Activated naive CD4-positive, alpha-beta T cell treated with anti-CD3 and anti-CD28 coated beads for 36 hours (primary cell): ENCODE measurements at regions not wholly inside any gene's neighbourhood (a gene's known extent, or its start where the extent isn't known, plus 50 kb on each side); places are given as distances from the start of the nearest gene placed in this dataset.

Source experiments
- CTCF ChIA-PET: fragments of 350-600 bp; sonication (Branson Sonifier 250); formaldehyde crosslinking; loops from one replicate; lab custom pipeline; 2021; ENCODE audit warnings: antibody characterized with exemption; lab: Charles Lee
- DNase-seq: peaks from one replicate; pipeline ENCODE4 v3.0.0-alpha.2; 2020
- H3K27ac Mint-ChIP-seq: one replicate; pipeline ENCODE4 v1.8.0; 2021; ENCODE audit warnings: mild to moderate bottlenecking, mixed read lengths
- H3K27me3 Mint-ChIP-seq: one replicate; pipeline ENCODE4 v1.8.0; 2021; ENCODE audit warnings: low read depth, mixed read lengths
- H3K36me3 Mint-ChIP-seq: one replicate; pipeline ENCODE4 v1.8.0; 2021; ENCODE audit warnings: low read depth, mixed read lengths
- H3K4me1 Mint-ChIP-seq: one replicate; pipeline ENCODE4 v1.8.0; 2021; ENCODE audit warnings: low read depth, mixed read lengths
- H3K4me3 Mint-ChIP-seq: one replicate; pipeline ENCODE4 v1.8.0; 2021; ENCODE audit warnings: mild to moderate bottlenecking, moderate library complexity, mixed read lengths
- H3K9me3 Mint-ChIP-seq: one replicate; pipeline ENCODE4 v1.8.0; 2021; ENCODE audit warnings: mixed read lengths
- intact Hi-C: fragments of 100-400 bp; cut with micrococcal nuclease; formaldehyde crosslinking; loops from one replicate; pipeline ENCODE4 v1.15.1; 2023

DNA sequence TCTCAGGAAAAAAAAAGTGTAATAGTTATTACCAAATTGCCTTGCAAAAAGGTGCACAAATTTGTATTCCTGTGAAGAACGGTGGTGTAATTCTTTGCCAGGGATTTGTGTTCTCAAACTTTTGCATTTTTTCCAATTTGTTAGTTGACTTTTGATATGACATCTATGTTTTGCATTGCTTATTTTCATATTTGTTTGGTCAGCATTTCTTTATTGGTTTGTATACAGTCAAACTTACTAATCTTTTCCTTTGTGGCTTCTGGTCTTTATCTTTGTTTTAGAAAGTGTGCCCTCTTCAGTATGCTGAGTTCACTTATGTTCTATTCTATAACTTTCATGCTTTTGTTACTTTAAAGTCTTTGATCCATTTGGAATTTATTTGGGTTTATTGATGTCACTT is 226.2 kb upstream of the ZFHX3 start:
- H3K9me3 Mint-ChIP-seq = peaks cover 1% of the 10 kb centered on the region
- H3K4me1 Mint-ChIP-seq = no peaks in the 10 kb centered on the region
- intact Hi-C loops = no loop called here
- H3K27ac Mint-ChIP-seq = no peak overlapping the region
- no peaks in the 10 kb centered on the region for H3K36me3 Mint-ChIP-seq
- CTCF ChIA-PET = no interaction called here
- no peak overlapping the region for H3K4me3 Mint-ChIP-seq
- H3K27me3 Mint-ChIP-seq = no peaks in the 10 kb centered on the region
- DNase-seq = no peak

DNA sequence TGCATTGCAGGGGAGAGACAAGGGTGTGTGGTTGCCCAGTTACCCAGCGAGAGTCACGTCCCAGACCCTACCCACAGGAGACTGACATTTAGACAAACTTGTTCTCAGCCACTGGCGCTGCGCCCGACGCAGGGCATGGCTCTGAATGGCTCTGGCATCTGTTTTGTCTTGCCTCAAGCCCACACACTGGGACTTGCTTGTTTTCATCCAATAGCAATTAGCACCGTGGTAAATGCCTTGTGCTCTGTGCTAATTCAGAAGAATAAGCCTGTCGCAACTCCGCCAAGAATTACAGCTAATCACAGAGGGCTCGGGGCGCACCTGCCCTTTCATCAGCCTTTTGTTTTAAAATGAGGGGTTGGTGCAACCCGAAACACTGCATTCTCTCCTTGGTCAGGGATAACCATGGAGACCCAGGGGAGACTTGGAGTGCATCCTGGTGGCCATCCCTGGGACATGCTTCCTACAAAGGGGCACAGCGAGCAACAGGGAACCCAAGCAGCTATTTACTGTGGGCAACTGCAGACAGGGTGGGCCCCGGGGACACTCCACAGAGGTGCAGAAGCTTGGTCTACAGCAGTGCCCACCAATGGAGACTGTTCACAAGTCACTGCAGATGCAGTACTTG is 220.6 kb upstream of the ZFHX3 start:
- Mint-ChIP-seq H3K27me3 (no peaks in the 10 kb centered on the region), H3K4me3 (no peak overlapping the region), H3K9me3 (peaks cover under 1% of the 10 kb centered on the region), H3K4me1 (no peaks in the 10 kb centered on the region), H3K27ac (no peak overlapping the region), H3K36me3 (no peaks in the 10 kb centered on the region)
- no peak for DNase-seq
- CTCF ChIA-PET = no interaction called here
- intact Hi-C loops = no loop called here

DNA sequence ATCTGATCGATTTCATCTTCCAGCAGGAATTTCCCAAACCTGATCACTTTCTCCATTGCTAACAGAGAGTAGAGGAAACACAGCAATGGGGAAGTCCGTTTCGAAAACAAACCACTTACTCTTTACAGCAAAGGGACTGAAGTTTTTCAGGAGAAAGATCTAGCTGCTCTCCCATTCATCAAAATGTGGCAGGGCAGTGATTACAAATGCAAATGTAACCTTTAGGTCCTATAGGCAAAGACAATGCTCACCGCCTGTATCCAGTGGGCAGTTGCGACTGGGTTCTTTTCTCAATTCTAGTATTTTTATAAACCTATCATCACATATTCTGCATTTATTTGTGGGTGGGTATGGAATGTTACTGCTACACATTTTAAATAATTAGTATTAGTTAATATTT is 218.0 kb upstream of the ZFHX3 start:
- no peaks in the 10 kb centered on the region for H3K4me1 Mint-ChIP-seq
- no peak overlapping the region for H3K27ac Mint-ChIP-seq
- H3K9me3 Mint-ChIP-seq = peaks cover 3% of the 10 kb centered on the region
- intact Hi-C loops = no loop called here
- H3K4me3 Mint-ChIP-seq = no peak overlapping the region
- no peaks in the 10 kb centered on the region for H3K36me3 Mint-ChIP-seq
- CTCF ChIA-PET = no interaction called here
- no peaks in the 10 kb centered on the region for H3K27me3 Mint-ChIP-seq
- no peak for DNase-seq

DNA sequence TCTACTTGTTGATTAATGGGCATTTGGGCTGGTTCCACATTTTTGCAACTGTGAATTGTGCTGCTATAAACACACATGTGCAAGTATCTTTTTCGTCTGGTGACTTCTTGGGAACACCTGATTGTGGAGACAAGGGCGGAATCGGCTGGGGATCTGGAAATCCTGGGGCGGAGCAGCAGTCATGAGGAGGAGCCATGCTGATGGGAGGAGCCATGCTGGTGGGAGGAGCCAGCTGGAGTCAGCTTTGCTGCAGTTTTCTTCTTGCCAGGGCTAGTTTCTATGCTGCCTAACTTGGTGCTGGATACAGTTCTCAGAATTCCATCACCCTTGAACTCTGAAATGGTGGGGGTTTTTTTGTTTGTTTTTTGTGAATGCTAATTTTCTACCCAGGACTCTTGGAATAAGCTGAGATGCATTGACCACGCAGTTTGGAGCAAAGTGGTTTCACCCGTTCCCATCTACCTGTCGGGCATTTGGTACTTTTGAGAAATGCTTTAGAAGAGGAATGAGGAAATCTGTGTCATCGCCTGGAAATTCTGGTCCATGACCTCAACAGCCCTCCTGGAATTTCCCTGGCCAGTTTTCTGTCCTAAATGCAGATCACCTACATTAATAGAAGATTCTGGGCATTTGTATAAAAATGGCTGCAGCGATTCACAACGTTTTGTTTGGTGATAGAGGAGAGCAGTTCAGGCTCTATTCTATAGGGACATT is 217.4 kb upstream of the ZFHX3 start:
- Mint-ChIP-seq H3K27me3 (no peaks in the 10 kb centered on the region), H3K36me3 (no peaks in the 10 kb centered on the region), H3K9me3 (peaks cover 3% of the 10 kb centered on the region), H3K27ac (no peak overlapping the region), H3K4me3 (no peak overlapping the region), H3K4me1 (no peaks in the 10 kb centered on the region)
- no peak for DNase-seq
- intact Hi-C loops = no loop called here
- CTCF ChIA-PET = no interaction called here

DNA sequence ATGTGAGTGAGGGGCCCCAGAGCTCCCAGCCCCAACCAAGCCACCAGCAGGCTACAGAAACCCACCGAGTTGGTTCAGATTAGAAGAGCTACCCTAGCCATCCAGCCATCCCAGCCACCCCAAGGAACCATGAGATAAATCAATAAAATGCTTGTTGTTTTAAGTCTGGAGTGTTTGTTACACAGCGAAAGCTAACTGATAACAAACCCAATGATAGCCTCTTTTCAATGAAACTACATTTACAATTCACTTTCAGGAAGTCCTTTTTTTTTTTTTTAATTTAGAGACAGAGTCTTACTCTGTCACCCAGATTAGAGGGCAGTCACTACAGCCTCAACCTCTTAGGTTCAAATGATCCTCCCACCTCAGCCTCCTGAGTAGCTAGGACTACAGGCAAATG is 215.0 kb upstream of the ZFHX3 start:
- CTCF ChIA-PET = no interaction called here
- H3K9me3 Mint-ChIP-seq = peaks cover 3% of the 10 kb centered on the region

DNA sequence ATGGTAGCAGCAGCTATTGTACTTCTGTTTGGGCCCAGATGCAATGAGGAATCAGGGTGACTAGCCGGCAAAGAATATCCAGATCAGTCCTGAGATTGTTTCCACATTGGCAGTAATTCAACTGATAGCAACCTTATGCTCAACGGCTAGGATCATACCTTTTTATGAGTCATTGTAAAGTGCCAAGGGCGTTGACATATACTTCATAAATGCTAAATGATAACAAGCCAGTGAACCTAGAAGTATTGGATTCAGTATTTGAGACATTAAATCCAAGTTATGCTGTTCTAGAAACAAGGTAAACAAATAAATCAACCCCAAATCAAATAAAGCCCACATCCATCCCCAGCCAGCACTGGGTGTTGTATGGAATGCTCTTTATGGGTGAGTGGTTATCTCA is 207.1 kb upstream of the ZFHX3 start:
- Mint-ChIP-seq H3K36me3 (no peaks in the 10 kb centered on the region), H3K27ac (no peak overlapping the region), H3K4me3 (no peak overlapping the region), H3K9me3 (no peaks in the 10 kb centered on the region), H3K27me3 (no peaks in the 10 kb centered on the region), H3K4me1 (no peaks in the 10 kb centered on the region)
- DNase-seq = no peak
- intact Hi-C loops = no loop called here
- CTCF ChIA-PET = no interaction called here

More for the DNA sequence above, 215.0 kb upstream of the ZFHX3 start:
- H3K27ac Mint-ChIP-seq = no peak overlapping the region
- H3K4me1 Mint-ChIP-seq = no peaks in the 10 kb centered on the region
- intact Hi-C loops = no loop called here
- no peak for DNase-seq
- H3K27me3 Mint-ChIP-seq = no peaks in the 10 kb centered on the region
- H3K4me3 Mint-ChIP-seq = no peak overlapping the region
- H3K36me3 Mint-ChIP-seq = no peaks in the 10 kb centered on the region

DNA sequence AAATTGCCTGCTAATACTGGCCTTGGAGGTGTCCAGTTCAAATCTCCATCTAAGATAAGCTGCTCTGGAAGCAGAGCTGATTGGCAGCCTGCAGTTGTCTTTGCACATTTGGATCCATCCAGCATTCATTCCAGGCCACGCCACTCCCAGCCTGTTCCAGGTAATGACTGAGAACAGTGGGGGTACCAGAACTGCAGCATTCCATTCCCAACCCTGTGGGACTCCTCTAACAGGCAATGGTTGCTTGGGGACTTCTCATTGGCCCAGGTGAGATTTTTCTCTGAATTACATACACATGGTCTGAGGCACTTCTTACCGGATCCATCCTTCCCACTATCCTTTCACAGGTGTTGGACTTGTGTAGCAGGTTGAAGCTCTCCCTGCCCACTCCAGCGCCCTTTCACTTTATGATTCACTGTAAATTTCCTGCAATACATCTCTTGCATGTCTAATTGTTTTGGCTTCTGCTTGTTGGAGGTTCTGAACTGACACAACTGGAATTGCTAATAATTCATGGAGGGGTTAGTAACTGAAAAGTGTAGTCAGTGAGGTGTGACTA is 206.1 kb upstream of the ZFHX3 start:
- H3K4me1 Mint-ChIP-seq = no peaks in the 10 kb centered on the region

DNA sequence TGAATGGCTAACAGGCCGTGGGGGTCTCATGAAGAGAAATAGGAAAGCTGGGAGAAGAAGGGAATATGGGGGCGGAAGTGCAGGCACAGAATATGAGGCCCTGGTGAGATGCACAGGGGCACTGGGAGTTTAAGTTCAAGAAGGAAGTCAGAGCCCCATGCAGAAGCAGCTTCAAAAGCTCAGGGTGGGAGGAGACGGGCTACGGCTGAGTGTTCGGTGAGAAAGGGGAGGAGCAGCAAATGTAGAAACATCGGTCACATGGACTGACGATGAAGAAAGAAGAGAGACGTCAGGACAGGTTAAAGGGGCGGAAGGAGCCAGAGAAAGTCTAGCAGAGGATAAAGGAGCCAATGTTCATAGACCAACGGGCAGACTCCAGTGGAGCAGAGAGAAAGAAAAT is 204.5 kb upstream of the ZFHX3 start:
- Mint-ChIP-seq H3K9me3 (no peaks in the 10 kb centered on the region), H3K4me1 (no peaks in the 10 kb centered on the region), H3K27me3 (no peaks in the 10 kb centered on the region), H3K36me3 (no peaks in the 10 kb centered on the region), H3K4me3 (no peak overlapping the region), H3K27ac (no peak overlapping the region)
- intact Hi-C loops = no loop called here
- CTCF ChIA-PET = no interaction called here
- DNase-seq = no peak

More for the DNA sequence above, 206.1 kb upstream of the ZFHX3 start:
- DNase-seq = no peak
- Mint-ChIP-seq H3K36me3 (no peaks in the 10 kb centered on the region), H3K27me3 (no peaks in the 10 kb centered on the region), H3K27ac (no peak overlapping the region), H3K4me3 (no peak overlapping the region), H3K9me3 (no peaks in the 10 kb centered on the region)
- intact Hi-C loops = no loop called here
- CTCF ChIA-PET = no interaction called here

DNA sequence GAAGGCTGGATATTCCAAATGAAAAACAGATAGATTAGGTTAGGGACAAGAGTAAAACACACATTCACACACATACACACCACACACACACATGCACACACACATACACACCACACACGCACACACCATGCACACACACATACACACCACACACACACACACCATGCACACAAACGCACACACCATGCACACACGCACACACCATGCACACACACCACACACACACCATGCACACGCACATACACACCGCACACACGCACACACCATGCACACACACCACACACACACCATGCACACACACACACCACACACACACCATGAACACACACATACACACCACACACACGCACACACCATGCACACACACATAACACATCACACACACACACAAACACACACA is 203.7 kb upstream of the ZFHX3 start:
- H3K9me3 Mint-ChIP-seq = no peaks in the 10 kb centered on the region
- H3K27ac Mint-ChIP-seq = no peak overlapping the region
- H3K27me3 Mint-ChIP-seq = no peaks in the 10 kb centered on the region
- no peaks in the 10 kb centered on the region for H3K4me1 Mint-ChIP-seq
- no peaks in the 10 kb centered on the region for H3K36me3 Mint-ChIP-seq
- CTCF ChIA-PET = interaction anchor here (1.1 kb wide), 1 partner anchor 419 kb away, joined by 3 read pairs; no protein-coding TSS in a partner anchor
- H3K4me3 Mint-ChIP-seq = no peak overlapping the region
- no peak for DNase-seq
- intact Hi-C loops = no loop called here

DNA sequence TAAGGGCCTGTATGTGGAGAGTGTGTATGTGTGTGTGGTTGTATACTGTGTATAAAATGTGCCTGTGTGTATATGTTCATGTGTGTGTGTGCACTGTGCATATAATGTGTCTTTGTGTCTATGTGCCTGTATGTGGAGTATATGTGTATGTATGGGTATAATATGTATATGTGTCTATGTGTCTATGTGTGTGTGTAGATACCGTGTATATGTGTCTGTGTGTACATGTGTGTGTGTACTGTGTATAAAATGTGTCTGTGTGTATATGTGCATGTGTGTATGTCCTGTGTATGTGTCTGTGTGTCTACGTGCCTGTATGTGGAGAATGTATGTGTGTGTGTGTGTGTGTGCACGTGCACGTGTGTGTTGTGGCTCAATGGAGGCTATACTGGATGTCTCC is 200.4 kb upstream of the ZFHX3 start:
- CTCF ChIA-PET = no interaction called here
- DNase-seq = no peak
- no peaks in the 10 kb centered on the region for H3K9me3 Mint-ChIP-seq
- no peaks in the 10 kb centered on the region for H3K27me3 Mint-ChIP-seq
- H3K36me3 Mint-ChIP-seq = no peaks in the 10 kb centered on the region
- H3K4me1 Mint-ChIP-seq = no peaks in the 10 kb centered on the region
- intact Hi-C loops = no loop called here
- H3K27ac Mint-ChIP-seq = no peak overlapping the region
- H3K4me3 Mint-ChIP-seq = no peak overlapping the region

DNA sequence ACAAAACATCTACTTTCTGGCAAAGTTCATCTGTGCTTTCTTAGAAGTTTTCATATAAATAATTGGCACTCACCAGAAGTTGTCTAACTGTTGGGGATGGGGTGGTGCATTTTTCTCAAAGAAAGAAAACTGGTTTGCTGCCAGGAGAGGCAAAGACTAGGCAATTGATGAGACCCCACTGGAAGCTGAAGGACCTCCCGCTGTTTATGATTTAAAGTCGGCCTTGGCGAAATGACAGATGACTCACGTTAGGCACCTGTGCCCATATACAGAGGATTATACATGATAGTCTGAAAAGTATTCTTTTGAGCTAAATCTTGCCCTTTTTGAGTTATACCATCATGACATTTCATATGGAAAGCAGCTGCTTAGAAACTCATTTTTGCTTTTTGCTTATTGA is 193.0 kb upstream of the ZFHX3 start:
- Mint-ChIP-seq H3K27ac (no peak overlapping the region), H3K36me3 (no peaks in the 10 kb centered on the region), H3K4me3 (no peak overlapping the region), H3K27me3 (no peaks in the 10 kb centered on the region), H3K4me1 (no peaks in the 10 kb centered on the region), H3K9me3 (no peaks in the 10 kb centered on the region)
- CTCF ChIA-PET = no interaction called here
- intact Hi-C loops = no loop called here
- no peak for DNase-seq

DNA sequence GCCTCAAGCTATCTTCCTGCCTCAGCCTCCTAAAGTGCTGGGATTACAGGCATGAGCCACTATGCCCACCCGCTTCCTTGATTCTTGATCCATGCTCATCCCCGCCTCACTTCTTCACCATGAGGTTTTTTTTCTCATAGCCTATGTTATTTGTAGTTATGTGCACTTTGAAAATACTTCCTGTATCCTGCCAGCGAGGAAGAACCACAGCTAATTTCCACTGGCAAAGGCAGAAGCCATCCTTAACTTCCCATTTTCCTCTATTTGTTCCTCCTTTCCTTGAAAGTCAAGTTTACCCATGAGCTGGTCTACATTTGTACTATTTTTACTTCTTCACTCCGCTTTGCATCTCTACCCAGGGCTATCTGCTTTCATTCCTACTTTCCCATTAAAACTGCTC is 189.7 kb upstream of the ZFHX3 start:
- Mint-ChIP-seq H3K36me3 (no peaks in the 10 kb centered on the region), H3K4me3 (no peak overlapping the region), H3K27me3 (no peaks in the 10 kb centered on the region), H3K9me3 (no peaks in the 10 kb centered on the region), H3K27ac (no peak overlapping the region), H3K4me1 (no peaks in the 10 kb centered on the region)
- intact Hi-C loops = no loop called here
- DNase-seq = no peak
- CTCF ChIA-PET = no interaction called here

DNA sequence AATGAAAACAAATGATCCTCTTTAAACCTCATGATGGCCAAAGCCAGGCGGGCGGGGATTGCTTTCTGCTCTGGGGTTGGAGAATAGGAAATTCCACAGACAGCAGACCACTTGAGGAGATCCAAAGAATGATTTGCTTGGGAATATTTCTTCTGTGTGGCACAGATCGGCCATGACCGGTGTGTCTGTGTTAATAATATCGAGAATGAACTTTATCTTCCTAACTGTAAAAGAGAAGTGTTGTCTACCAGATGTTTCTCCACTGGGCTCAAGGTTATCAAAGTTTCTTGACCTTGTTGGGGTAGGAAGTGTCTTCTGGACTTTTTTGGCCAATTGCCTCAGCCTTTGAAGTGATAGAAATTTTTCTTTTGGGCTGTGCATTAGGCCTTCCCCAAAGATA is 186.6 kb upstream of the ZFHX3 start:
- CTCF ChIA-PET = no interaction called here
- no peak overlapping the region for H3K27ac Mint-ChIP-seq
- H3K4me1 Mint-ChIP-seq = no peaks in the 10 kb centered on the region
- no peaks in the 10 kb centered on the region for H3K9me3 Mint-ChIP-seq
- H3K4me3 Mint-ChIP-seq = no peak overlapping the region
- no peaks in the 10 kb centered on the region for H3K36me3 Mint-ChIP-seq
- intact Hi-C loops = no loop called here
- no peaks in the 10 kb centered on the region for H3K27me3 Mint-ChIP-seq
- no peak for DNase-seq
